PC-3 (cell line): ENCODE measurements at regions not wholly inside any gene's neighbourhood (a gene's known extent, or its start where the extent isn't known, plus 50 kb on each side); places are given as distances from the start of the nearest gene placed in this dataset.

Experiments used
- ATAC-seq: fragments of 200-7000 bp; cut with Tn5 transposase; 2 replicates; pipeline ENCODE4 v1.9.1; 2020; ENCODE audit warnings: mild to moderate bottlenecking, moderate library complexity
- BruUV-seq: library from RNA; stranded (reverse); fragments of 400-500 nt; replicated peaks from 2 replicates; lab custom pipeline; 2021; lab: Mats Ljungman, UMichigan
- CTCF ChIA-PET: fragments of 300-600 bp; sonication (Branson Sonifier 250); formaldehyde crosslinking; loops from one replicate; lab custom pipeline; 2022; ENCODE audit warnings: antibody characterized with exemption; lab: Charles Lee
- POLR2A ChIA-PET: fragments of 300-600 bp; sonication (Branson Sonifier 250); formaldehyde crosslinking; loops from one replicate; lab custom pipeline; 2022; ENCODE audit warnings: antibody characterized with exemption; ENCODE audit not compliant: unreplicated experiment; lab: Charles Lee
- DNase-seq: peaks from one replicate; pipeline ENCODE4 v3.0.0-alpha.2; 2015
- H2AFZ ChIP-seq: fragments of 300-600 bp; sonication (generic); 2 replicates; pipeline ENCODE4 v1.6.0; 2016; ENCODE audit warnings: antibody characterized with exemption, low read length
- H3F3A ChIP-seq: fragments of 300-600 bp; sonication (generic); one replicate; pipeline ENCODE4 v1.6.0; 2017; ENCODE audit warnings: antibody characterized with exemption, low read length, control low read depth, mild to moderate bottlenecking; ENCODE audit not compliant: unreplicated experiment
- H3K27ac ChIP-seq: fragments of 300-600 bp; sonication (generic); 2 replicates; pipeline ENCODE4 v1.5.1; 2016; ENCODE audit warnings: mild to moderate bottlenecking, low read length
- H3K27me3 ChIP-seq: fragments of 300-600 bp; sonication (generic); 2 replicates; pipeline ENCODE4 v1.6.1; 2016; ENCODE audit warnings: low read length, mixed read lengths
- H3K36me3 ChIP-seq: fragments of 300-600 bp; sonication (generic); 2 replicates; pipeline ENCODE4 v1.6.1; 2016; ENCODE audit warnings: low read depth, mixed run types, low read length, mixed read lengths
- H3K4me1 ChIP-seq: fragments of 300-600 bp; sonication (generic); 2 replicates; pipeline ENCODE4 v1.5.1; 2016; ENCODE audit warnings: low read length; ENCODE audit not compliant: insufficient read depth
- H3K4me2 ChIP-seq: fragments of 300-600 bp; sonication (generic); 2 replicates; pipeline ENCODE4 v1.6.0; 2016; ENCODE audit warnings: low read length
- H3K4me3 ChIP-seq: fragments of 300-600 bp; sonication (generic); 2 replicates; pipeline ENCODE4 v1.5.1; 2016; ENCODE audit warnings: mild to moderate bottlenecking, low read length, mixed read lengths
- H3K79me2 ChIP-seq: fragments of 300-600 bp; sonication (generic); 2 replicates; pipeline ENCODE4 v1.6.1; 2017; ENCODE audit warnings: low read length, mixed read lengths
- H3K9ac ChIP-seq: fragments of 300-600 bp; sonication (generic); 2 replicates; pipeline ENCODE4 v1.6.0; 2016; ENCODE audit warnings: mild to moderate bottlenecking, low read length
- H3K9me2 ChIP-seq: fragments of 300-600 bp; sonication (generic); replicated peaks from 2 replicates; pipeline ENCODE4 v1.6.1; 2016; ENCODE audit warnings: mixed run types, low read length, mixed read lengths
- H3K9me3 ChIP-seq: fragments of 300-600 bp; sonication (generic); 2 replicates; pipeline ENCODE4 v1.6.1; 2016; ENCODE audit warnings: low read length, mixed read lengths
- H4K20me1 ChIP-seq: fragments of 300-600 bp; sonication (generic); 2 replicates; pipeline ENCODE4 v1.6.1; 2016; ENCODE audit warnings: low read length, mixed read lengths
- EZH2 ChIP-seq: fragments of 300-600 bp; sonication (generic); IDR thresholded peaks from one replicate; pipeline ENCODE4 v1.6.1; 2017; ENCODE audit warnings: antibody characterized with exemption, mild to moderate bottlenecking, low read length; ENCODE audit not compliant: unreplicated experiment
- EZH2phosphoT487 ChIP-seq: fragments of 300-600 bp; sonication (generic); IDR thresholded peaks from 2 replicates; pipeline ENCODE4 v1.6.1; 2018; ENCODE audit warnings: mild to moderate bottlenecking, antibody characterized with exemption, low read length, borderline replicate concordance
- intact Hi-C: fragments of 100-400 bp; cut with micrococcal nuclease; formaldehyde crosslinking; loops from 2 replicates; pipeline ENCODE4 v1.9.0; 2023
- TF ChIP-seq, protein P1 (sequence below): fragments of 300-600 bp; sonication (generic); conservative IDR thresholded peaks from 2 replicates; pipeline ENCODE4 v1.5.1; 2017; ENCODE audit warnings: antibody characterized with exemption, low read depth, mild to moderate bottlenecking, low read length

DNA sequence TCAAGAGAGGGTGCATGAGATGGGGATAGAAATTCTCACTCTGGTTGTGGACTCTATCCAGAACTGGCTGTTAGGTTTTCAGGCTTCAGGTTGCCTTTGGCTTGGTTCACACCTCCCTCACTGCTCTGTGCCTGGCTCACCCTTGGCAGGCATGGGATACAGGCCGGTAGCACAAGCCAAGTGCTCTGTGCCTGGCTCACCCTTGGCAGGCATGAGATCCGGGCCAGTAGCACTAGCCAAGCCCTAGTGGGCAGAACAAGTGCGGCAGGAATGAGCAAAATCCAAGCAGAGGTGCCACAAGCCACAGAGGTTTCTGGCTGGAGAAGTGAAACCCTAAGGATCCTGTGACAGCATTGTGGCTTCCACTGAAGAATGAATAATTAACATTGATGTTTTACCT is 1642.3 kb downstream of the C4orf33 start:
- ChIA-PET CTCF (no interaction called here), POLR2A (no interaction called here)
- no peak overlapping the region for H3K4me3 ChIP-seq
- H2AFZ ChIP-seq: no peak overlapping the region
- H3K4me1 ChIP-seq: no peaks in the 10 kb centered on the region
- H3K9me2 ChIP-seq: no peaks in the 10 kb centered on the region
- no peak for ATAC-seq
- no peak overlapping the region for H3K27ac ChIP-seq
- TF ChIP-seq, protein P1, sequence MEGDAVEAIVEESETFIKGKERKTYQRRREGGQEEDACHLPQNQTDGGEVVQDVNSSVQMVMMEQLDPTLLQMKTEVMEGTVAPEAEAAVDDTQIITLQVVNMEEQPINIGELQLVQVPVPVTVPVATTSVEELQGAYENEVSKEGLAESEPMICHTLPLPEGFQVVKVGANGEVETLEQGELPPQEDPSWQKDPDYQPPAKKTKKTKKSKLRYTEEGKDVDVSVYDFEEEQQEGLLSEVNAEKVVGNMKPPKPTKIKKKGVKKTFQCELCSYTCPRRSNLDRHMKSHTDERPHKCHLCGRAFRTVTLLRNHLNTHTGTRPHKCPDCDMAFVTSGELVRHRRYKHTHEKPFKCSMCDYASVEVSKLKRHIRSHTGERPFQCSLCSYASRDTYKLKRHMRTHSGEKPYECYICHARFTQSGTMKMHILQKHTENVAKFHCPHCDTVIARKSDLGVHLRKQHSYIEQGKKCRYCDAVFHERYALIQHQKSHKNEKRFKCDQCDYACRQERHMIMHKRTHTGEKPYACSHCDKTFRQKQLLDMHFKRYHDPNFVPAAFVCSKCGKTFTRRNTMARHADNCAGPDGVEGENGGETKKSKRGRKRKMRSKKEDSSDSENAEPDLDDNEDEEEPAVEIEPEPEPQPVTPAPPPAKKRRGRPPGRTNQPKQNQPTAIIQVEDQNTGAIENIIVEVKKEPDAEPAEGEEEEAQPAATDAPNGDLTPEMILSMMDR: no peak
- no peak for TF ChIP-seq EZH2phosphoT487
- no peak for TF ChIP-seq EZH2
- no peaks in the 10 kb centered on the region for H3K79me2 ChIP-seq
- H3K9ac ChIP-seq: no peak overlapping the region
- no peaks in the 10 kb centered on the region for H3F3A ChIP-seq
- no peaks in the 10 kb centered on the region for H3K27me3 ChIP-seq
- intact Hi-C loops: no loop called here
- no peaks in the 10 kb centered on the region for H3K36me3 ChIP-seq
- H4K20me1 ChIP-seq: no peaks in the 10 kb centered on the region
- DNase-seq: no peak
- no peaks in the 10 kb centered on the region for H3K9me3 ChIP-seq
- no TSS peak for BruUV-seq
- no peak overlapping the region for H3K4me2 ChIP-seq

GRCh38 chr4:130747842-130748241 is 1651.9 kb downstream of the C4orf33 start:
- ChIA-PET CTCF (no interaction called here), POLR2A (no interaction called here)
- peak; percentile 43; the same call in 1 of the 2 replicates for ATAC-seq
- no peaks in the 10 kb centered on the region for H4K20me1 ChIP-seq
- H3F3A ChIP-seq: no peaks in the 10 kb centered on the region
- BruUV-seq: no TSS peak
- no peaks in the 10 kb centered on the region for H3K9me3 ChIP-seq
- TF ChIP-seq, protein P1: peak; percentile 55
- TF ChIP-seq EZH2: no peak
- TF ChIP-seq EZH2phosphoT487: no peak
- H3K9me2 ChIP-seq: no peaks in the 10 kb centered on the region
- H3K27me3 ChIP-seq: no peaks in the 10 kb centered on the region
- H3K4me3 ChIP-seq: no peak overlapping the region
- no peaks in the 10 kb centered on the region for H3K36me3 ChIP-seq
- H2AFZ ChIP-seq: no peak overlapping the region
- intact Hi-C loops: no loop called here
- H3K27ac ChIP-seq: no peak overlapping the region
- no peaks in the 10 kb centered on the region for H3K4me1 ChIP-seq
- H3K79me2 ChIP-seq: no peaks in the 10 kb centered on the region
- peak; percentile 13 for DNase-seq
- no peak overlapping the region for H3K9ac ChIP-seq
- no peak overlapping the region for H3K4me2 ChIP-seq

DNA sequence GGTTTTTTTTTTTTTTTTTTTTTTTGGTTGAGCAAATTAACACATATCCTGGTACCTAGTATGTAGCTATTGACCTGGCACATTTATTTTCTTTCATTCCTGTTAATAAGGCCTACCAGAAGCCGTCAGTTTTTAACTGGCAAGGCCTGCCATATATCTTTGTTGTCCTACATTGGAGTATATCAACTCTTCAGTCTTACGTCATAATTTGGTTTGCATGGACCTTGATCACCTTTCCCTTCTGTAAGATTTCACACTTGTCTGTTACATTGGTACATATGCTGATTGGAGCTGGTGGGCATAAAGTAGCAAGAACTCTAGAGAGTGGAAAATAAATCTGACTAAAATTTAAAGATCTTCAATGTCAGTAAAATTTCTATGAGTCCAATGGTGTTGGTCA is 1658.0 kb downstream of the C4orf33 start:
- TF ChIP-seq, protein P1: no peak
- TF ChIP-seq EZH2phosphoT487: no peak
- TF ChIP-seq EZH2: no peak
- Histone ChIP-seq H3F3A (no peaks in the 10 kb centered on the region), H2AFZ (no peak overlapping the region), H3K27ac (no peak overlapping the region), H4K20me1 (no peaks in the 10 kb centered on the region), H3K4me2 (no peak overlapping the region), H3K9me3 (no peaks in the 10 kb centered on the region), H3K9me2 (no peaks in the 10 kb centered on the region), H3K79me2 (no peaks in the 10 kb centered on the region), H3K36me3 (no peaks in the 10 kb centered on the region), H3K27me3 (no peaks in the 10 kb centered on the region), H3K9ac (no peak overlapping the region), H3K4me3 (no peak overlapping the region), H3K4me1 (no peaks in the 10 kb centered on the region)
- DNase-seq (no peak), ATAC-seq (no peak)
- intact Hi-C loops: no loop called here
- BruUV-seq: no TSS peak
- CTCF ChIA-PET: no interaction called here
- POLR2A ChIA-PET: no interaction called here
